B cell (primary cell): ENCODE measurements at regions not wholly inside any gene's neighbourhood (a gene's known extent, or its start where the extent isn't known, plus 50 kb on each side); places are given as distances from the start of the nearest gene placed in this dataset.

Experiments used
- CTCF ChIP-seq: fragments of 200-600 bp; IDR thresholded peaks from one replicate; pipeline ENCODE4 v1.8.0; 2022; ENCODE audit warnings: antibody characterized with exemption, mild to moderate bottlenecking
- EZH2 ChIP-seq: IDR thresholded peaks from 2 replicates; pipeline ENCODE4 v1.6.1; 2012; ENCODE audit warnings: borderline replicate concordance, low read depth, mild to moderate bottlenecking, moderate library complexity, low read length; ENCODE audit not compliant: insufficient read depth, poor library complexity, severe bottlenecking

- TF ChIP-seq CTCF (no peak), EZH2 (no peak)
Measured at GRCh38 chr4:133537780-133538281, 388.7 kb downstream of the PCDH10 start.
